Stimulated activated naive CD4-positive, alpha-beta T cell treated with Interleukin-2 at 50 U/mL for 16 hours (primary cell): ENCODE measurements at regions not wholly inside any gene's neighbourhood (a gene's known extent, or its start where the extent isn't known, plus 50 kb on each side); places are given as distances from the start of the nearest gene placed in this dataset.

ENCODE experiments used
- DNase-seq: peaks from one replicate; lab custom pipeline; 2025; lab: John Stamatoyannopoulos, UW

GRCh38 chr6:137269803-137270202 is 50.6 kb upstream of the IFNGR1 start:
- no peak for DNase-seq

- no peak for DNase-seq
These were observed 50.2 kb upstream of the IFNGR1 start for GRCh38 chr6:137269347-137269746.
